ENCODE measurements at regions not wholly inside any gene's neighbourhood (a gene's known extent, or its start where the extent isn't known, plus 50 kb on each side); places are given as distances from the start of the nearest gene placed in this dataset.

DNA sequence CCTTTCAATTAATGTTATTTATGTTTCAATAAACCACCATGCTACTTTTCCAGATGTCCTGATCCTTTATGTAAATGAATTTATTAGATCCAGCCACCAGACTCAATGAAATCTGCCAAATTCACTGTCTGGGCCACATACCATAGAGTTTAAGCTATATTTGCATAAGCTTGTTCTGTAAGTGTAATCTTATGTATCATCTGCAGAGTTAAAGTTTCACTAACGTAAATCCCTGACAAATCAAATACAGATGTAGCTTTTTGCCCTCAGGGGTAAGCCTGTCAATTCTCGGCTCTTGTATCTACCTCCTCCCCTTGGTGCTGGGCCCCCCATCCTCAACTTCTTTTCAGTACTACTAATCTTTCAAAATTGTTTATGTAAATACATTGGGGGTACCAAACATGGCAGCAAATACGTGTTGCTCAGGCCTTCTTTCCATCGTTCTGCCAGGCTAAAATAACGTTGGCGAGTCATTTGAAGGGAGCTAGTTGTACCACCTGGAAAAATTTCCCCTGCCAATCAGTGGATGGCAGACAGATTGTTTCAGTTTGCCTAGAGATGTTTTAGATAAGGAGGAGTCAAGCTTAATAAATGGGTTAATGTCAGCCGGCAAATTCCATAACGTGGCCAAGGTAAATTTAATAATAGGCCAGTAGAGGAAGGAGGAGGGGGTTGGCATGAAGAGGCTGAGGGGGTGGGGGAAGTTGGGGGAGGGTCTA is 79.6 kb downstream of the RPS12 start:
- TF ChIP-seq, protein P1, sequence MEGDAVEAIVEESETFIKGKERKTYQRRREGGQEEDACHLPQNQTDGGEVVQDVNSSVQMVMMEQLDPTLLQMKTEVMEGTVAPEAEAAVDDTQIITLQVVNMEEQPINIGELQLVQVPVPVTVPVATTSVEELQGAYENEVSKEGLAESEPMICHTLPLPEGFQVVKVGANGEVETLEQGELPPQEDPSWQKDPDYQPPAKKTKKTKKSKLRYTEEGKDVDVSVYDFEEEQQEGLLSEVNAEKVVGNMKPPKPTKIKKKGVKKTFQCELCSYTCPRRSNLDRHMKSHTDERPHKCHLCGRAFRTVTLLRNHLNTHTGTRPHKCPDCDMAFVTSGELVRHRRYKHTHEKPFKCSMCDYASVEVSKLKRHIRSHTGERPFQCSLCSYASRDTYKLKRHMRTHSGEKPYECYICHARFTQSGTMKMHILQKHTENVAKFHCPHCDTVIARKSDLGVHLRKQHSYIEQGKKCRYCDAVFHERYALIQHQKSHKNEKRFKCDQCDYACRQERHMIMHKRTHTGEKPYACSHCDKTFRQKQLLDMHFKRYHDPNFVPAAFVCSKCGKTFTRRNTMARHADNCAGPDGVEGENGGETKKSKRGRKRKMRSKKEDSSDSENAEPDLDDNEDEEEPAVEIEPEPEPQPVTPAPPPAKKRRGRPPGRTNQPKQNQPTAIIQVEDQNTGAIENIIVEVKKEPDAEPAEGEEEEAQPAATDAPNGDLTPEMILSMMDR (IDR thresholded peaks at IDR 0.05; ENCODE audit: extremely low read depth, insufficient read depth, missing control alignments) = no peak
- in situ Hi-C loops (cut with MboI; ENCODE audit: low pct_unique_long_range_greater_than_20kb, low sequenced_read_pairs, unreplicated experiment) = no loop called here
- no peak for DNase-seq (ENCODE audit: low spot score)

DNA sequence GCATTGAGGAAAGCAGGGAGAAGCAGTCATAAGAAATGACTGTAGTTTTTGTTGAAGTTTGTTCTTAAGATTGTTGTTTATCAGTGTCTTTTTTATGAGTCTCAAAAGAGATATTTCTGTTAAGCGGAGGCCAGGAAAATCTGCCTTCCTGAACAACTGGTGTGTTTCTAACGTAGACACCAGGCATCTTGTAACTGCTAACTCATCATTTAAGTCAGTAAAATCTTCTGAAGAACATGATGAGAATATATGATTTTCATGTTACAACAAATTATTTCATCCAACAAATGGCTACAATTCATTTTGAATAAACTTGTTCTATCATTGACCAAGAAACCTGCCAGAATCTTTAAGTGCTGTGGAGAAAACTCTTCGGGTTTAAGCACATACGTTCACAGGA is 84.0 kb downstream of the RPS12 start:
- in situ Hi-C loops (cut with MboI; ENCODE audit: low pct_unique_long_range_greater_than_20kb, low sequenced_read_pairs, unreplicated experiment) = no loop called here
- TF ChIP-seq, protein P1 (IDR thresholded peaks at IDR 0.05; ENCODE audit: extremely low read depth, insufficient read depth, missing control alignments) = no peak
- DNase-seq (ENCODE audit: low spot score) = no peak

DNA sequence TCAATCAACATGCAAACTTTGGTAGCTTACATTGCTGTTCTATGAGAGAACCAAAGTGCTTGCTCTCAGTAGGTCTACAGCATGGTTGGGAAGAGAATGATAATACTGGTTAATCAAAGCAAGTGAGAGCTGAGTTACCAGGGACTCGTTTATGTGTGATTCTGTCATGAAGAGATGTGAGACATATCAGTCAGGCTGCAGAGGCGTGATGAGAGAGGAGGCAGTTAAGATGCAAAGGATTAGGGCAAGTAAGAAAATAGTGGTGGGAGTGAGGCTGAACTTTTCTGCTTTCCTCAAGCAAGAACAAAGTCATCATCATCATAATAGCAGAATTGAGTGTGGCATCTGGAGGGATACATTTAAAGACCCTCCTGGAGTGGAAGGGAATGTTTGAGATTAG is 86.5 kb downstream of the RPS12 start:
- TF ChIP-seq, protein P1 (IDR thresholded peaks at IDR 0.05; ENCODE audit: extremely low read depth, insufficient read depth, missing control alignments) = no peak
- in situ Hi-C loops (cut with MboI; ENCODE audit: low pct_unique_long_range_greater_than_20kb, low sequenced_read_pairs, unreplicated experiment) = no loop called here
- DNase-seq (ENCODE audit: low spot score) = no peak

DNA sequence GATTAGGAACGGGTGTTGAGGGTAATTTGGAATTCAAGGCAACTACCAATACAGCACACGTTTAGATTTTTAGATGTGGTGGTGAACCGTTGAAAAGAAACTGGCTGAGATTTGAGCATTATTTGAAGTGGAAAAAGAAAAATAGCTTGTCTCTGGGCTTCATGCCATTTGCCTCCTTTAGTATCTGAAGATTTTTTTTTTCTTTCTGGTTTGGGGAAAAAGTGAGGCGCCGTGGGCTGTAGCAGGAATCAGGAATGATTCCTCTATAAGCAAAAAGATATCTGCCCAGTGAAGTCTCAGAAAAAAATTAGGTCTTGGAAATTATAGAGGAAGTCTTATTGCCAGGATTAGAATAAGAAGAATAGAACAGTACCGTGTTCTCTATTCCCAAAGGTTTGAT is 88.5 kb downstream of the RPS12 start:
- DNase-seq (ENCODE audit: low spot score) = no peak
- TF ChIP-seq, protein P1 (IDR thresholded peaks at IDR 0.05; ENCODE audit: extremely low read depth, insufficient read depth, missing control alignments) = no peak
- in situ Hi-C loops (cut with MboI; ENCODE audit: low pct_unique_long_range_greater_than_20kb, low sequenced_read_pairs, unreplicated experiment) = no loop called here

DNA sequence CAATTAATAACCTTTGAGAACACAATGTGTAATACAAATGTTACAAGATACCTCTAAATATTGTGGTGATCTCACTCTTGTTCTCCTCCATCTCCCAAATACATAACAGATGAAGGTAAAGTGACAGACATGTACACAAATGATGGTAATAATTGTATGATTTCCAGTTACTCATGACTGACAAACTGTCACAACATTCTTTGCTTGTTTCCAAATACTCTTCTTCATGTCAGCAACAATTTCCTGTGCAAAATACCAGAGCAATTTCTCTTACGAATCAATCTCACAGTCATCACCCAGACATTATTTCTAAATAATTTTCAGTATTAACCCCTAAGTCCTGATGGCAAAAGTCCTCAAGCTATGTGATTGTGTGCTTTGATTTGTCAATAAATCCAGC is 92.9 kb downstream of the RPS12 start:
- in situ Hi-C loops (cut with MboI; ENCODE audit: low pct_unique_long_range_greater_than_20kb, low sequenced_read_pairs, unreplicated experiment) = no loop called here
- DNase-seq (ENCODE audit: low spot score) = no peak
- TF ChIP-seq, protein P1 (IDR thresholded peaks at IDR 0.05; ENCODE audit: extremely low read depth, insufficient read depth, missing control alignments) = no peak

DNA sequence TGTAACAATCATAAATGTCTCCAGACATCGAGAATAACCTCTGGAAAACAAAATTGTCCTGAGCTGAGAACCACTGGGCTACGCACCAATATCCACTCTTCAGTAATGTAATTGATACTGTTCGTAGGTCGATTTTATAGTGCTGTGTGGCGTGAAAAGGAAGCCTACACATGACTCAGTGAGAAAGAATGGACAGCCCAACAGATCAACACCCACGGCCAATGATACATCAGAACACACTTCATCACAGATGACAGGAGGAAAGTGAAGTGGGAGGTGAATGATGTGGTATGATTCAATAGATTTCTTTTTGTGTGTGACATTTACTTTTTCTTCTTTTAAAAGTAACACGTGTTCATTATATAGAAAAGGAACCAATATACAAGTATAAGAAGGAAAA is 93.5 kb downstream of the RPS12 start:
- no peak for DNase-seq (ENCODE audit: low spot score)
- in situ Hi-C loops (cut with MboI; ENCODE audit: low pct_unique_long_range_greater_than_20kb, low sequenced_read_pairs, unreplicated experiment) = no loop called here
- TF ChIP-seq, protein P1 (IDR thresholded peaks at IDR 0.05; ENCODE audit: extremely low read depth, insufficient read depth, missing control alignments) = no peak
